RCC 7860 (cell line): ENCODE measurements at regions not wholly inside any gene's neighbourhood (a gene's known extent, or its start where the extent isn't known, plus 50 kb on each side); places are given as distances from the start of the nearest gene placed in this dataset.
A peak's percentile ranks its signal among the peaks of the same experiment; 100 is the strongest.

Experiments
- DNase-seq: peaks from one replicate; pipeline ENCODE4 v3.0.0-alpha.2; 2015; ENCODE audit warnings: low spot score
- FAIRE-seq: peaks from 2 replicates; lab custom pipeline; 2012; peaks lifted over from hg19 to GRCh38; lab: Jason Lieb, UNC

DNA sequence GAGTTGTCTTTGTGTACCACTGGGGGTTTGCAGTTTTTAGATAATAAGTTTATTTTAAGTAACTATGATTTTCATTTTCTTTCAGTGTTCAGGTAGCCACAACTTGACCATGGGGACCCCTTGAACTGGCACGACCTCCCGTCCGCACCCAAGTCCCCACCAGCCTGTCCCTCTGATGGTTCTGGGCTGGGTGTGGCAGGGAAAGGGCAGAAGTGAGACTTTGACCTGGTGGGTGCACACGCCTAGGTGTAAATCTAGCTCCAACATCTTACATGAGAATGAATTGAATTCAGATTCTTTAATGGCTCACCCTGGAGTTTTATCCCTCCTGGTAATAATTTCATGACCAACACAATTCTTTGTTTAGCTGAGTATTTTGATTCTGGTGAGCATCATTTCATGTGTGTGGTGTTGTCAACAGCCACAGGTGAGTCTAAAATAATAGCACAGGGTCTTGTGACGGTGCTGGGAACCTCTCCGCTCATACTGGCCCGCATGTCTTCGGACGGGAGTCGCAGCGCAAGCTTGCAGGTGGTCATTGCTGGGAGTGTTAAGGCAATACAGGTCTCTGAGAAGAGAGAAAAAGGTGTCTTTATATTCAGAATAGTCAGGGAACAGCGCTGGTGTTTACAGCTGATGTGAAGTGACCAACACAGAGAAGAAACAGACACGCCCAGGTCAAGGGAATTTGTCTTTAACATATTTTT lies 50.8 kb upstream of the POFUT2 start:
- FAIRE-seq = no peak

GRCh38 chr21:45339421-45340402 lies 52.0 kb upstream of the POFUT2 start:
- DNase-seq (no peak), FAIRE-seq (no peak)

More for the DNA sequence above, 50.8 kb upstream of the POFUT2 start:
- DNase-seq = no peak

GRCh38 chr21:45340515-45340914 lies 52.8 kb upstream of the POFUT2 start:
- no peak for FAIRE-seq
- no peak for DNase-seq

- FAIRE-seq (no peak), DNase-seq (no peak)
These were observed 53.6 kb upstream of the POFUT2 start for GRCh38 chr21:45341261-45341660.

DNA sequence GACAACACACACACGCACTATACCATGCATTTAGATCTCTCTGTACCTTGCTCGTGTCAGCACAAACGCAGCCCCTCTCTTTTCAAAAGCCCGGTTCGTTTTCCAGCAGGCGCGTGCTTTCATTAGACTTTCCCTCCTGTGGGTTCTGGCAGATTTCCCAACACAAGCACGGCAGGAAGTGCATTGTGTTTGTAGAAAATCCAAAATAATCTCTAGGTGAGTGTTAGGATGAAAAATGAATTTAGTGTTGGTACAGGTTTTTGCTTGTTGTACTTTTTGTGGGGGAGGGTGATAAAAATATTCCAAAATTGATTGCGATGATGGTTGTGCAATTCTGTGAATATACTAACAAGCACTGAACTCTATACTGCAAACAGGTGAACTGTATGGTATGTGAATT lies 54.1 kb upstream of the POFUT2 start:
- FAIRE-seq = no peak
- no peak for DNase-seq

GRCh38 chr21:45343891-45344290 lies 56.2 kb upstream of the POFUT2 start:
- DNase-seq (no peak), FAIRE-seq (no peak)

DNA sequence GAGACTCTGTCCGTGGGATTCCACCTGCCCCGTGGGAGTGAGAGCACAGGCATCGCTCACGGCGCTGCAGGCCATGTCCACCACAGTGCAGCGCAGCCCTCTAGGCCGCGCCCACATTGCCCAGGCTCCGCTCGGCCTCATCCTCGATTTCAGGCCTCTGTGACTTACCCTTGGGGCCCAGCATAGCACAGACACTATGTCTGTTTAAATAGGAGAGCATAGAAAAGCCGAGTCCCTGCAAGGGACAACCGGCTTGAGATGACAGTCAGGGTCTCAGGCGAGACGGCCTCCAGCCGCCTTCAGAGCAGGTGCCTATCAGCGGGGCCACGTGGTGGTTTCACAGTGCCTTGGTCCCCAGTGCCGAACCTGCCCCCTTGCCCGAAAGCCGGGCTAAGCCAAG lies 56.9 kb upstream of the POFUT2 start:
- FAIRE-seq (no peak), DNase-seq (no peak)

DNA sequence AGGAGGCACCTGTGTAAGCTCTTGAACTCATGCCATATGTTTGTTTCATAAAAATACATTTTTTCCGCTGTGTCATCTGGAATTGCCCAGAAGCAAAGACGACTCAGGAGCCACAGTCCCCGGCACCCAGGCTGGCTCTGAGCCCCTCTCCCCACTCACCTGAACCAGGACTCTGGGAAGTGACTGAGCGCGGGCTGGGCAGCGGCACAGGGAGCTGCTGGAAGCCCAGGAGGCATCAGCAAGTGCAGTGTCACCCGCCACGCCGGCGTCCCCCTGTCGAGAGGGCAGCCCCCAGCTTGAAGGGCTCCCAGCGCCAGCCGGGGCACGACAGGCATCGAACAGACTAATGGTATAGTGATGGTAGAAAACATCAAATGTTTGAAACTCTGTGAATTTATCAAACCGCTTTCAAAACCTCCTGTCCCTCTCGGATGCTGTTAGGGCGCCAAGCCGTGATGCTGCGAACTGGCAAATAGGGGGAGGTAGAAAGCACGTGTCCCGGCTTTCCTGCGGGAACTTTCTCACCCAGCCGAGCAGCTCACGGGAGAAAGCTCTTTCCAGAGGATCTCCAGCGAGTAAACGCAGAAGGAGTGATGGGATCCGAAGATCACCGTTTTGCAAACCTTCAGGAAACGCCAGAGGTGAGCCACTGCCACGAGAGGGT lies 57.8 kb upstream of the COL18A1 start:
- no peak for FAIRE-seq

DNA sequence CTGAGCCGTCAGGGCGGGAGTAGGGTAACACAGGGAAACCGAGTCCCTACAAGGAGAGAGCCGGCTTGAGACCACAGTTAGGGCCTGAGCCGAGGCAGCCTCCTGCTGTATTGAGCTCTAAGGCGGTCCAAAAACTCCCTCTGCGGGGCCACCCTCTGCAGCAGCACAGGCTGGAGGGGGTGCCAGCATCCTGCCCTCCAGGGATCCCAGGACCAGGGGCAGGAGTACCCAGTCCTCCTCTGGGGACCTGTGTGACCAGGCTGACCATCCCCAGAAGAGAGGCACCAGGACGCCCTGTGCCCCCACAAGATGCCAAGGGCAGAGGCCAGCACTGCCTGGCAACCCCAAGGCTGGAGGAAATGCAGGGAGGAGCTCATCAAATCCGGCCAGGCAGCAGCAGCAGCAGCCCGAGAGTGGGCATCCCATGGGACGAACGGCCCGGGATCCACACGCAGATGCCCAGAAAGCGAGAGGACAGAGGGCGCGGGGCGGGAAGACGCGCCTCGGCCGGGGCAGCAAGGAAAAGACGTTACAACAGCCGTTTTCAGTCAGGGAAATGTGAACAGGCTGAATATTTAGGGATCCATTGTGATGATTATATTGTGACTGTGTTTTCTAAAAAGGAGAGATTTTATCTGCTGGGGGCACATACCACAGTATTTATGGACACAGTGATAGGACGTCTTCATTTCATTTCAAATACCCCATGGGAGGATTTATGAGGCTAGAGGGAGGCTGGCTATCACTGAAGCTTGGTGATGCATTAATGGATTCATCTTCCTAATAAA lies 57.1 kb upstream of the COL18A1 start:
- no peak for FAIRE-seq
- DNase-seq = no peak

More for the DNA sequence above, 57.8 kb upstream of the COL18A1 start:
- no peak for DNase-seq

GRCh38 chr21:45348591-45349327 lies 56.2 kb upstream of the COL18A1 start:
- FAIRE-seq (no peak), DNase-seq (no peak)

DNA sequence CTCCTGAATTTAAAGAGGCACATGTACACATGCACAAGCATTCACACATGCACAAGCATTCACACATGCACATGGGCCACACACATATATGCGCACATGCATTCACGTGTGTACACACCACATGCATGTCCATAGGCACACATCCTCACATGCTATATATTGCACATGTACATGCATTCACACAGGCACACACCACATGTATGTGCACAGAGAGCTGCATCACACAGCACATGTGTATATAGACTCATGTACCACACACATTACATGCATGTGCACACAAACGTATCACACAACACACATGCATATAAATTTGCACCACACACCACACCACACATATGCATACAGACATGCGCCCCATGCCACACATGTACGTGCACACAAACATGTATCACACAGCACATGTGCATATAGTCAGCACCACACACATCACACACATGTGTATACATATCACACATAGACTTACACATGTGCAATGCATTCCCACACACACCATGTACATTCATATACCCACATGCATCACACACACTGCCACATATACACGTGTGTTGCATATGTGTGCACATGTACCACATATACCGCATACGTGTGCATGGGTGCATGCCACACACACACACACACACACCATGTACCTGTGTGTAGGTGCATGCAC lies 54.6 kb upstream of the COL18A1 start:
- no peak for FAIRE-seq
- no peak for DNase-seq

- no peak for FAIRE-seq
- DNase-seq = no peak
These were observed 53.9 kb upstream of the COL18A1 start for GRCh38 chr21:45351061-45351460.

DNA sequence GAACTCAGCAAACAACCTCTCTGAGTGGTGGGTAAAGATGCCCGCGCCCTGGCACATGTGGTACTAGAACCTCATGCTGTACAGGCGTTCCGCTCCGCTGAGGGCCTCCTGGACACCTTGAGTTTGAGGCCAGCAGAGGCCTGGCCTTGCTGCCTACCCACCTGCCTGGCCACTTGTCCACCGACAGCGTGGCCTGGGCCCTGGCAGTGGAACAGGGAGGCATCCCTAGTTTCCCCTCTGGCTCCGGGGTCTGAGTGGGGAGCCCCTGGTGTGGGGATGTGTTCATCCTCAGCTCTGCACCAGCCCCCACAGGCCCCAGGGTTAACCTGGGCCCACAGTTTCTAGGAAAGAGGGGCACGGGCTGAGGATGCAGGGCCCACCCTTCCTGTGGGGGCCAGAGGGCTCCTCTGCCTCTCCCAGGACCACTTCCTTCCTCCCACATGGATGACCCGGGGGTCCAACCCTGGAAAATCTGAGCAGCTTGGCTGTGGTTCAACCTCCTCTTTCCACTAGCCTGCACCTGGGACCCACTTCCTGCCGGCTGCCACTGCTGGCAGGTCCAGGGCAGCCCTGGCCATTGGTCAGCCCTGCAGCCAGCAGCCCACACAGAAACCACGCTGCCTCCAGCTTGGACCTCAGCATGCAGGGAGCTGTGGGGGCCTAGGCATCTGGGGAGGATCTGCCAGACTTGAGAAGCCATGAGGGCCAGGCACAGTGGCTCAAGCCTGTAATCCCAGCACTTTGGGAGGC lies 53.3 kb upstream of the COL18A1 start:
- FAIRE-seq (peak; percentile 26), DNase-seq (peak; percentile 50)

DNA sequence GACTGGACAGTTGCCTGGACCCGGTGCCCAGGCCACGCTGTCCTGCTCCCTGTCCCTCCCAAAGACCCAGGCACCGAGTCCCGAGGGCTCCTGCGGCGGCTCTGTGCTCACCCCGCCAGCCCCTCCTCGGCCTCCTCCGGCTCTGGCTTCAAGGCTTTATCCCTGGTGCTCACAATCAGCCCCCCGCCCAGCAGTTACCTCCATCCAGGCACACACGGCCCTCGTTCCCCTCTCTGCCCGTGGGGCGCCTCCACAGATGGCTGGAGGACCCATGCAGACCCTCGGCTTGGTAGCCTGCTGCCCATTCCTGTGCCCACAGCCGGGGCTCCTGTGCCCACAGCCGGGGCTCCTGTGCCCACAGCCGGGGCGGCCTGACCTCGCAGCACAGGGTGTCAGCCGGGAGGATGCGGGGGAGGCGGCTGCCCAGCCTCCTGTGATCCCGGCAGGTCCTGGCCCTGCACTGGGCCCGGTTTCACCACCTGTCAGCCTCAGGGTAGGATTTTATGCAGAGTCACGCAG lies 52.3 kb upstream of the COL18A1 start:
- FAIRE-seq (no peak), DNase-seq (no peak)

- no peak for FAIRE-seq
- DNase-seq = no peak
These were observed 51.8 kb upstream of the COL18A1 start for GRCh38 chr21:45353200-45353599.

GRCh38 chr21:45354970-45355369 lies 50.0 kb upstream of the COL18A1 start:
- FAIRE-seq (no peak), DNase-seq (no peak)
